ENCODE measurements at regions not wholly inside any gene's neighbourhood (a gene's known extent, or its start where the extent isn't known, plus 50 kb on each side); places are given as distances from the start of the nearest gene placed in this dataset.

GRCh38 chr15:37709669-37710068 lies 224.8 kb upstream of the TMCO5A start:
- Histone ChIP-seq H3K79me2 (replicated peaks; ENCODE audit: insufficient read depth) (no peaks in the 10 kb centered on the region), H3K4me1 (ENCODE audit: insufficient read depth) (no peaks in the 10 kb centered on the region), H3K4me2 (no peak overlapping the region), H3K27me3 (ENCODE audit: insufficient read depth) (no peaks in the 10 kb centered on the region), H3K27ac (ENCODE audit: low read depth) (no peak overlapping the region), H4K20me1 (replicated peaks; ENCODE audit: insufficient read depth) (no peaks in the 10 kb centered on the region), H2AFZ (no peak overlapping the region), H3K9me2 (ENCODE audit: insufficient read depth) (no peaks in the 10 kb centered on the region; the same call in 1 of the 2 replicates), H3K36me3 (ENCODE audit: insufficient read depth) (no peaks in the 10 kb centered on the region), H3F3A (replicated peaks; ENCODE audit: low read depth) (no peaks in the 10 kb centered on the region), H3K4me3 (no peak overlapping the region)
- H3K9me3 Mint-ChIP-seq: peaks cover 16% of the 10 kb centered on the region
- H3K27ac Mint-ChIP-seq: no peak overlapping the region
- H3K4me1 Mint-ChIP-seq: no peaks in the 10 kb centered on the region
- DNase-seq (ENCODE audit: low spot score) (no peak), ATAC-seq (no peak)
- no peak for TF ChIP-seq STAT1 (IDR thresholded peaks at IDR 0.05; ENCODE audit: unreplicated experiment)
- TF ChIP-seq CTCF (conservative IDR thresholded peaks at IDR 0.05; ENCODE audit: low read depth in 2 of 2): no peak
- TF ChIP-seq POLR2AphosphoS5 (IDR thresholded peaks at IDR 0.05; ENCODE audit: low read depth): no peak
- no peak for TF ChIP-seq EZH2 (IDR thresholded peaks at IDR 0.05; ENCODE audit: low read depth, unreplicated experiment)
- no peak for TF ChIP-seq ZNF114 (CRISPR knock-in tag; IDR thresholded peaks at IDR 0.05)
- H3K27me3 Mint-ChIP-seq (ENCODE audit: insufficient read depth, low read depth, poor library complexity): peaks cover 2% of the 10 kb centered on the region
- no peak overlapping the region for H3K4me3 Mint-ChIP-seq
- peaks cover 4% of the 10 kb centered on the region for H3K36me3 Mint-ChIP-seq (ENCODE audit: low read depth)

- H3K4me1 Mint-ChIP-seq: no peaks in the 10 kb centered on the region
- Histone ChIP-seq H3K36me3 (ENCODE audit: insufficient read depth) (no peaks in the 10 kb centered on the region), H3K79me2 (replicated peaks; ENCODE audit: insufficient read depth) (no peaks in the 10 kb centered on the region), H3K27me3 (ENCODE audit: insufficient read depth) (no peaks in the 10 kb centered on the region), H3K4me1 (ENCODE audit: insufficient read depth) (no peaks in the 10 kb centered on the region), H3K27ac (ENCODE audit: low read depth) (no peak overlapping the region), H4K20me1 (replicated peaks; ENCODE audit: insufficient read depth) (no peaks in the 10 kb centered on the region), H3F3A (replicated peaks; ENCODE audit: low read depth) (no peaks in the 10 kb centered on the region), H2AFZ (no peak overlapping the region), H3K4me2 (no peak overlapping the region), H3K4me3 (no peak overlapping the region), H3K9me2 (ENCODE audit: insufficient read depth) (no peaks in the 10 kb centered on the region)
- peaks cover 2% of the 10 kb centered on the region for H3K27me3 Mint-ChIP-seq (ENCODE audit: insufficient read depth, low read depth, poor library complexity)
- no peak overlapping the region for H3K4me3 Mint-ChIP-seq
- no peak overlapping the region for H3K27ac Mint-ChIP-seq
- DNase-seq (ENCODE audit: low spot score) (no peak), ATAC-seq (no peak)
- peaks cover 16% of the 10 kb centered on the region for H3K9me3 Mint-ChIP-seq
- peaks cover 4% of the 10 kb centered on the region for H3K36me3 Mint-ChIP-seq (ENCODE audit: low read depth)
- TF ChIP-seq STAT1 (IDR thresholded peaks at IDR 0.05; ENCODE audit: unreplicated experiment) (no peak), ZNF114 (CRISPR knock-in tag; IDR thresholded peaks at IDR 0.05) (no peak), POLR2AphosphoS5 (IDR thresholded peaks at IDR 0.05; ENCODE audit: low read depth) (no peak), NANOG (IDR thresholded peaks at IDR 0.05; ENCODE audit: borderline replicate concordance) (no peak), CREB1 (CRISPR knock-in tag; IDR thresholded peaks at IDR 0.05; ENCODE audit: low read depth) (no peak), ETS1 (IDR thresholded peaks at IDR 0.05) (no peak), CTCF (conservative IDR thresholded peaks at IDR 0.05; ENCODE audit: low read depth in 2 of 2) (no peak), EZH2phosphoT487 (IDR thresholded peaks at IDR 0.05; ENCODE audit: unreplicated experiment) (no peak), ZNF462 (CRISPR knock-in tag; IDR thresholded peaks at IDR 0.05) (no peak), JUNB (IDR thresholded peaks at IDR 0.05; ENCODE audit: unreplicated experiment) (no peak), EZH2 (IDR thresholded peaks at IDR 0.05; ENCODE audit: low read depth, unreplicated experiment) (no peak)
Observed at GRCh38 chr15:37715101-37715500, 219.3 kb upstream of the TMCO5A start.

Measured in GM23338 (cell line).